PC-3 (cell line): ENCODE measurements at regions not wholly inside any gene's neighbourhood (a gene's known extent, or its start where the extent isn't known, plus 50 kb on each side); places are given as distances from the start of the nearest gene placed in this dataset.

Source experiments
- ATAC-seq: fragments of 200-7000 bp; cut with Tn5 transposase; 2 replicates; pipeline ENCODE4 v1.9.1; 2020; ENCODE audit warnings: mild to moderate bottlenecking, moderate library complexity
- BruUV-seq: library from RNA; stranded (reverse); fragments of 400-500 nt; replicated peaks from 2 replicates; lab custom pipeline; 2021; lab: Mats Ljungman, UMichigan
- CTCF ChIA-PET: fragments of 300-600 bp; sonication (Branson Sonifier 250); formaldehyde crosslinking; loops from one replicate; lab custom pipeline; 2022; ENCODE audit warnings: antibody characterized with exemption; lab: Charles Lee
- POLR2A ChIA-PET: fragments of 300-600 bp; sonication (Branson Sonifier 250); formaldehyde crosslinking; loops from one replicate; lab custom pipeline; 2022; ENCODE audit warnings: antibody characterized with exemption; ENCODE audit not compliant: unreplicated experiment; lab: Charles Lee
- DNase-seq: peaks from one replicate; pipeline ENCODE4 v3.0.0-alpha.2; 2015
- H2AFZ ChIP-seq: fragments of 300-600 bp; sonication (generic); 2 replicates; pipeline ENCODE4 v1.6.0; 2016; ENCODE audit warnings: antibody characterized with exemption, low read length
- H3F3A ChIP-seq: fragments of 300-600 bp; sonication (generic); one replicate; pipeline ENCODE4 v1.6.0; 2017; ENCODE audit warnings: antibody characterized with exemption, low read length, control low read depth, mild to moderate bottlenecking; ENCODE audit not compliant: unreplicated experiment
- H3K27ac ChIP-seq: fragments of 300-600 bp; sonication (generic); 2 replicates; pipeline ENCODE4 v1.5.1; 2016; ENCODE audit warnings: mild to moderate bottlenecking, low read length
- H3K27me3 ChIP-seq: fragments of 300-600 bp; sonication (generic); 2 replicates; pipeline ENCODE4 v1.6.1; 2016; ENCODE audit warnings: low read length, mixed read lengths
- H3K36me3 ChIP-seq: fragments of 300-600 bp; sonication (generic); 2 replicates; pipeline ENCODE4 v1.6.1; 2016; ENCODE audit warnings: low read depth, mixed run types, low read length, mixed read lengths
- H3K4me1 ChIP-seq: fragments of 300-600 bp; sonication (generic); 2 replicates; pipeline ENCODE4 v1.5.1; 2016; ENCODE audit warnings: low read length; ENCODE audit not compliant: insufficient read depth
- H3K4me2 ChIP-seq: fragments of 300-600 bp; sonication (generic); 2 replicates; pipeline ENCODE4 v1.6.0; 2016; ENCODE audit warnings: low read length
- H3K4me3 ChIP-seq: fragments of 300-600 bp; sonication (generic); 2 replicates; pipeline ENCODE4 v1.5.1; 2016; ENCODE audit warnings: mild to moderate bottlenecking, low read length, mixed read lengths
- H3K79me2 ChIP-seq: fragments of 300-600 bp; sonication (generic); 2 replicates; pipeline ENCODE4 v1.6.1; 2017; ENCODE audit warnings: low read length, mixed read lengths
- H3K9ac ChIP-seq: fragments of 300-600 bp; sonication (generic); 2 replicates; pipeline ENCODE4 v1.6.0; 2016; ENCODE audit warnings: mild to moderate bottlenecking, low read length
- H3K9me2 ChIP-seq: fragments of 300-600 bp; sonication (generic); replicated peaks from 2 replicates; pipeline ENCODE4 v1.6.1; 2016; ENCODE audit warnings: mixed run types, low read length, mixed read lengths
- H3K9me3 ChIP-seq: fragments of 300-600 bp; sonication (generic); 2 replicates; pipeline ENCODE4 v1.6.1; 2016; ENCODE audit warnings: low read length, mixed read lengths
- H4K20me1 ChIP-seq: fragments of 300-600 bp; sonication (generic); 2 replicates; pipeline ENCODE4 v1.6.1; 2016; ENCODE audit warnings: low read length, mixed read lengths
- CTCF ChIP-seq: fragments of 300-600 bp; sonication (generic); conservative IDR thresholded peaks from 2 replicates; pipeline ENCODE4 v1.5.1; 2017; ENCODE audit warnings: antibody characterized with exemption, low read depth, mild to moderate bottlenecking, low read length
- EZH2 ChIP-seq: fragments of 300-600 bp; sonication (generic); IDR thresholded peaks from one replicate; pipeline ENCODE4 v1.6.1; 2017; ENCODE audit warnings: antibody characterized with exemption, mild to moderate bottlenecking, low read length; ENCODE audit not compliant: unreplicated experiment
- EZH2phosphoT487 ChIP-seq: fragments of 300-600 bp; sonication (generic); IDR thresholded peaks from 2 replicates; pipeline ENCODE4 v1.6.1; 2018; ENCODE audit warnings: mild to moderate bottlenecking, antibody characterized with exemption, low read length, borderline replicate concordance
- intact Hi-C: fragments of 100-400 bp; cut with micrococcal nuclease; formaldehyde crosslinking; loops from 2 replicates; pipeline ENCODE4 v1.9.0; 2023

- Histone ChIP-seq H3K9ac (no peak overlapping the region), H2AFZ (no peak overlapping the region), H3K4me2 (peak overlapping the region; percentile 72), H3K9me3 (no peaks in the 10 kb centered on the region), H3K4me3 (peak overlapping the region; percentile 22; the same call in 1 of the 2 replicates), H3F3A (peaks cover 4% of the 10 kb centered on the region), H3K4me1 (peaks cover 30% of the 10 kb centered on the region), H4K20me1 (no peaks in the 10 kb centered on the region), H3K27ac (peak overlapping the region; percentile 88), H3K27me3 (no peaks in the 10 kb centered on the region), H3K9me2 (no peaks in the 10 kb centered on the region), H3K79me2 (no peaks in the 10 kb centered on the region), H3K36me3 (no peaks in the 10 kb centered on the region)
- ATAC-seq (no peak), DNase-seq (no peak)
- no TSS peak for BruUV-seq
- ChIA-PET CTCF (interaction anchor here (1.2 kb wide), 1 partner anchor 187 kb away, joined by 3 read pairs; no protein-coding TSS in a partner anchor), POLR2A (no interaction called here)
- intact Hi-C loops: no loop called here
- TF ChIP-seq EZH2: no peak
- no peak for TF ChIP-seq CTCF
- TF ChIP-seq EZH2phosphoT487: no peak
These were observed 81.3 kb upstream of the HPCAL1 start for GRCh38 chr2:10221443-10221842.

- Histone ChIP-seq H3K4me2 (peak overlapping the region; percentile 72), H3K4me1 (peaks cover 22% of the 10 kb centered on the region), H3K79me2 (no peaks in the 10 kb centered on the region), H3K27ac (peak overlapping the region; percentile 88; the same call in 1 of the 2 replicates), H3K4me3 (no peak overlapping the region), H3K27me3 (no peaks in the 10 kb centered on the region), H3K36me3 (no peaks in the 10 kb centered on the region), H3K9me3 (no peaks in the 10 kb centered on the region), H3K9me2 (no peaks in the 10 kb centered on the region), H3F3A (peaks cover 4% of the 10 kb centered on the region), H3K9ac (no peak overlapping the region), H2AFZ (no peak overlapping the region), H4K20me1 (no peaks in the 10 kb centered on the region)
- ChIA-PET POLR2A (no interaction called here), CTCF (interaction anchor here (1.2 kb wide), 1 partner anchor 186 kb away, joined by 3 read pairs; no protein-coding TSS in a partner anchor)
- intact Hi-C loops: no loop called here
- no TSS peak for BruUV-seq
- TF ChIP-seq EZH2 (no peak), EZH2phosphoT487 (no peak), CTCF (no peak)
- no peak for DNase-seq
- no peak for ATAC-seq
These were observed 80.5 kb upstream of the HPCAL1 start for GRCh38 chr2:10221976-10222870.

- Histone ChIP-seq H4K20me1 (no peaks in the 10 kb centered on the region), H3K27me3 (no peaks in the 10 kb centered on the region), H3K4me2 (no peak overlapping the region), H3K4me1 (peaks cover 21% of the 10 kb centered on the region), H3K9ac (no peak overlapping the region), H2AFZ (no peak overlapping the region), H3F3A (peaks cover 4% of the 10 kb centered on the region), H3K79me2 (no peaks in the 10 kb centered on the region), H3K9me2 (no peaks in the 10 kb centered on the region), H3K4me3 (no peak overlapping the region), H3K27ac (no peak overlapping the region), H3K36me3 (no peaks in the 10 kb centered on the region), H3K9me3 (no peaks in the 10 kb centered on the region)
- no peak for DNase-seq
- ChIA-PET CTCF (no interaction called here), POLR2A (interaction anchor here (0.6 kb wide), 1 partner anchor 1927 kb away, joined by 6 read pairs; no protein-coding TSS in a partner anchor)
- BruUV-seq: no TSS peak
- TF ChIP-seq EZH2 (no peak), EZH2phosphoT487 (no peak), CTCF (no peak)
- intact Hi-C loops: no loop called here
- no peak for ATAC-seq
These were observed 79.2 kb upstream of the HPCAL1 start for GRCh38 chr2:10223471-10223870.
